ENCODE measurements at regions not wholly inside any gene's neighbourhood (a gene's known extent, or its start where the extent isn't known, plus 50 kb on each side); places are given as distances from the start of the nearest gene placed in this dataset.

- no peaks in the 10 kb centered on the region for H3K36me3 ChIP-seq (ENCODE audit: control insufficient read depth, insufficient read depth, low read length)
- no peak overlapping the region for H3K27ac ChIP-seq (ENCODE audit: low read depth, low read length)
- H3K4me3 ChIP-seq (ENCODE audit: low read length), result no peak overlapping the region
- H3K27me3 ChIP-seq (ENCODE audit: control insufficient read depth, insufficient read depth, low read length), result no peaks in the 10 kb centered on the region
- no peak overlapping the region for H3K9ac ChIP-seq (ENCODE audit: low read length)
- no peaks in the 10 kb centered on the region for H3K4me1 ChIP-seq (ENCODE audit: control insufficient read depth, insufficient read depth, low read length)
These were observed 596.1 kb downstream of the ELAVL2 start for GRCh38 chr9:23229890-23230317.

- H3K4me3 ChIP-seq (ENCODE audit: low read length), result no peak overlapping the region
- H3K9ac ChIP-seq (ENCODE audit: low read length), result no peak overlapping the region
- H3K36me3 ChIP-seq (ENCODE audit: control insufficient read depth, insufficient read depth, low read length), result no peaks in the 10 kb centered on the region
- H3K27ac ChIP-seq (ENCODE audit: low read depth, low read length), result no peak overlapping the region
- no peaks in the 10 kb centered on the region for H3K27me3 ChIP-seq (ENCODE audit: control insufficient read depth, insufficient read depth, low read length)
- H3K4me1 ChIP-seq (ENCODE audit: control insufficient read depth, insufficient read depth, low read length), result no peaks in the 10 kb centered on the region
These were observed 593.2 kb downstream of the ELAVL2 start for GRCh38 chr9:23232831-23233230.

GRCh38 chr9:23243523-23243922, 582.5 kb downstream of the ELAVL2 start:
- Histone ChIP-seq H3K27ac (ENCODE audit: low read depth, low read length) (no peak overlapping the region), H3K4me1 (ENCODE audit: control insufficient read depth, insufficient read depth, low read length) (no peaks in the 10 kb centered on the region), H3K36me3 (ENCODE audit: control insufficient read depth, insufficient read depth, low read length) (no peaks in the 10 kb centered on the region), H3K9ac (ENCODE audit: low read length) (no peak overlapping the region), H3K4me3 (ENCODE audit: low read length) (no peak overlapping the region), H3K27me3 (ENCODE audit: control insufficient read depth, insufficient read depth, low read length) (no peaks in the 10 kb centered on the region)

- Histone ChIP-seq H3K27me3 (ENCODE audit: control insufficient read depth, insufficient read depth, low read length) (no peaks in the 10 kb centered on the region), H3K4me3 (ENCODE audit: low read length) (no peak overlapping the region), H3K36me3 (ENCODE audit: control insufficient read depth, insufficient read depth, low read length) (no peaks in the 10 kb centered on the region), H3K9ac (ENCODE audit: low read length) (no peak overlapping the region), H3K4me1 (ENCODE audit: control insufficient read depth, insufficient read depth, low read length) (no peaks in the 10 kb centered on the region), H3K27ac (ENCODE audit: low read depth, low read length) (no peak overlapping the region)
These were observed 581.0 kb downstream of the ELAVL2 start for GRCh38 chr9:23245067-23245466.

DNA sequence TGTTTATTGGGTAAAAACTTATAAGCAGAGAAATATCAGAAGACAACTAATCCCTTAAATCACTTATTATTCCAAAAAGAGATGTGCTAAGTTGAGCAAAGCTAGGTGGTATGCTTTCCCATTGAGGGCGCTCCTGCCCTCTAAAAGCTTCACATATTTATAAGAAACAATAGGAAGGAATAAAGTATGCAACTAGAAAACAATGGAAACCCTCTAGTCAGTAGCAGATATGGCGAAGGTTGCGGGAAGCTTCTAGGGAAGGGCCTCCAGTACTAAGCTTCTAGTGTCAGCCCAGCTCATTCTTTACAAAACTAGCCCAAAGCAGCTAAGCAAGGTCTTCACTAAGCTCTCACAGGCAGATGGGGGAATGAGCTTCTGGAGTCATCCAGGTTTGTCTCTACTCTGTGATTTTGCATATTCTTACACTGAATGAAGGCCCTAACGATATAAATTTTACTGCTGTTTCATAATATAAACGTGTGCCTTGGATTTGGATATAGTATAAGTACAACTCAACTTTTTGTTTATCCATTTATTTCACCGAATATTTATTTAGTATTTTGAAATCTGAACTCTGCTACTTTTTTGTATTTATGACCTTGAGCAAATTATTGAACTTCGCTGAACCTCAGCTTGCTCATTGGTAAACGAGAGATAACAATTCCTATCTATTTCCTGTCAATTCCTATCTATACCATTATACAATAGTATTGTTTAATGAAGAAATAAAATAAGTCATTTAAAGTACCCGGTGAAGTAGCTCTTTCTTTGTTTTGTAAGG, 571.4 kb downstream of the ELAVL2 start:
- Histone ChIP-seq H3K36me3 (ENCODE audit: control insufficient read depth, insufficient read depth, low read length) (no peaks in the 10 kb centered on the region), H3K4me1 (ENCODE audit: control insufficient read depth, insufficient read depth, low read length) (no peaks in the 10 kb centered on the region), H3K9ac (ENCODE audit: low read length) (no peak overlapping the region), H3K27me3 (ENCODE audit: control insufficient read depth, insufficient read depth, low read length) (no peaks in the 10 kb centered on the region), H3K4me3 (ENCODE audit: low read length) (no peak overlapping the region), H3K27ac (ENCODE audit: low read depth, low read length) (no peak overlapping the region)

DNA sequence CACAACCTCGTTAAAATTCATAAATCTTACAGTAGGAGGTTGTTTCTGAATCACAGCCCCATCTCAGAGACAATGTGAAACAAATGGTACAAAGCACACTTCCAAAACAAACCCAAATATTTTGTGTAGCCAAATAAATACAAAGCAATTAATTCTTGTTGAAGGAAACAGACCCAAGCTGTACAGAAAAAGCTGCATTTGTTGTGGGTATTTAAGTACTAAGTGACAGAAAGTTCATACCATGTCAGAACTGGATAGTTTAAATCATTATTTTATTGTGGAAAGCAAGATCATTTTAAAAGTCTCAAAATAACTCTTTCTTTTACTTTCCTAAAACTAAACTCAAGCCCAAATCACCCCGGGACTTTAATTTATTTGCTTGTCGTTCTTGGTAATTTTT, 570.7 kb downstream of the ELAVL2 start:
- Histone ChIP-seq H3K9ac (ENCODE audit: low read length) (no peak overlapping the region), H3K27ac (ENCODE audit: low read depth, low read length) (no peak overlapping the region), H3K4me1 (ENCODE audit: control insufficient read depth, insufficient read depth, low read length) (no peaks in the 10 kb centered on the region), H3K36me3 (ENCODE audit: control insufficient read depth, insufficient read depth, low read length) (no peaks in the 10 kb centered on the region), H3K27me3 (ENCODE audit: control insufficient read depth, insufficient read depth, low read length) (no peaks in the 10 kb centered on the region), H3K4me3 (ENCODE audit: low read length) (no peak overlapping the region)

GRCh38 chr9:23258569-23258968, 567.5 kb downstream of the ELAVL2 start:
- Histone ChIP-seq H3K27ac (ENCODE audit: low read depth, low read length) (no peak overlapping the region), H3K36me3 (ENCODE audit: control insufficient read depth, insufficient read depth, low read length) (no peaks in the 10 kb centered on the region), H3K4me3 (ENCODE audit: low read length) (no peak overlapping the region), H3K27me3 (ENCODE audit: control insufficient read depth, insufficient read depth, low read length) (no peaks in the 10 kb centered on the region), H3K4me1 (ENCODE audit: control insufficient read depth, insufficient read depth, low read length) (no peaks in the 10 kb centered on the region), H3K9ac (ENCODE audit: low read length) (no peak overlapping the region)

- Histone ChIP-seq H3K4me1 (ENCODE audit: control insufficient read depth, insufficient read depth, low read length) (no peaks in the 10 kb centered on the region), H3K9ac (ENCODE audit: low read length) (no peak overlapping the region), H3K4me3 (ENCODE audit: low read length) (no peak overlapping the region), H3K27me3 (ENCODE audit: control insufficient read depth, insufficient read depth, low read length) (no peaks in the 10 kb centered on the region), H3K27ac (ENCODE audit: low read depth, low read length) (no peak overlapping the region), H3K36me3 (ENCODE audit: control insufficient read depth, insufficient read depth, low read length) (no peaks in the 10 kb centered on the region)
These were observed 547.5 kb downstream of the ELAVL2 start for GRCh38 chr9:23278561-23278960.

DNA sequence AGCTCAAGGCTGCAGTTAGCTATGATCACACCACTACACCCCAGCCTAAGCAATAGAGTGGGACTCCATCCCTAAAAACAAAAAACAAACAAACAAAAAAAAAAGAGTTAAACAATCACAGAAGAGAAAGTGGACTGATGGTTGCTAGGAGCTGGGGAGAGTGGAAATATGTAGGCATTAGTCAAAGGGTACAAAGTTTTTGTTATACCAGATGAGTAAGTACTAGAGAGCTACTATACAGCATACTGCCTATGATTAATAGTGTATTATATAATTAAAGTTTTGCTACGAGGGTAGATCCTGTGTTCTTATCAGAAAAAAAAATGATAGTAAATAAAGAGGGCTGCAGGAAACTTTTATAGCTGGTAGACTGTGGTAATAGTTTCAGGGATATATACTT, 538.6 kb downstream of the ELAVL2 start:
- Histone ChIP-seq H3K4me3 (ENCODE audit: low read length) (no peak overlapping the region), H3K27ac (ENCODE audit: low read depth, low read length) (no peak overlapping the region), H3K4me1 (ENCODE audit: control insufficient read depth, insufficient read depth, low read length) (no peaks in the 10 kb centered on the region), H3K36me3 (ENCODE audit: control insufficient read depth, insufficient read depth, low read length) (no peaks in the 10 kb centered on the region), H3K27me3 (ENCODE audit: control insufficient read depth, insufficient read depth, low read length) (no peaks in the 10 kb centered on the region), H3K9ac (ENCODE audit: low read length) (no peak overlapping the region)

DNA sequence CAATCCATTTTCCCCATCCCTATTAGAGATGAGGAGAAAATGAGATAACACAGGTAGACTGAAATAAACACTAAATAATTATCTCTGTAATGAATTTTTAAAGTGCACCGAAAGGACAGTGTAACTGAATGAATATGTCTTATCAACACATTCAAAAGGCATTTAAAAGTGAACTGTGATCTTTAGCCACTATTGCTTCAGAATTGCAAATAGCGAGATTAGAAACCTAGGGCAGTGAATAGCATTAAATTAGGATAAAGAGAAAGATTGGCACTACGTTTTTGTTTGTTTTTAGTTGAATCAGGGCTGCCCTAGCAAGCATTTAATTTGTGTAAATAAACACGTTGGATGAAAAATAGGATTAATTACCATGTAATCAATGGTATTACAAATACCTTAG, 537.5 kb downstream of the ELAVL2 start:
- H3K36me3 ChIP-seq (ENCODE audit: control insufficient read depth, insufficient read depth, low read length), result no peaks in the 10 kb centered on the region
- H3K4me1 ChIP-seq (ENCODE audit: control insufficient read depth, insufficient read depth, low read length), result no peaks in the 10 kb centered on the region
- H3K27ac ChIP-seq (ENCODE audit: low read depth, low read length), result no peak overlapping the region
- H3K27me3 ChIP-seq (ENCODE audit: control insufficient read depth, insufficient read depth, low read length), result no peaks in the 10 kb centered on the region
- H3K4me3 ChIP-seq (ENCODE audit: low read length), result no peak overlapping the region
- H3K9ac ChIP-seq (ENCODE audit: low read length), result no peak overlapping the region

GRCh38 chr9:23290973-23291372, 535.1 kb downstream of the ELAVL2 start:
- no peaks in the 10 kb centered on the region for H3K36me3 ChIP-seq (ENCODE audit: control insufficient read depth, insufficient read depth, low read length)
- H3K4me3 ChIP-seq (ENCODE audit: low read length), result no peak overlapping the region
- no peak overlapping the region for H3K27ac ChIP-seq (ENCODE audit: low read depth, low read length)
- H3K4me1 ChIP-seq (ENCODE audit: control insufficient read depth, insufficient read depth, low read length), result no peaks in the 10 kb centered on the region
- H3K27me3 ChIP-seq (ENCODE audit: control insufficient read depth, insufficient read depth, low read length), result no peaks in the 10 kb centered on the region
- H3K9ac ChIP-seq (ENCODE audit: low read length), result no peak overlapping the region

DNA sequence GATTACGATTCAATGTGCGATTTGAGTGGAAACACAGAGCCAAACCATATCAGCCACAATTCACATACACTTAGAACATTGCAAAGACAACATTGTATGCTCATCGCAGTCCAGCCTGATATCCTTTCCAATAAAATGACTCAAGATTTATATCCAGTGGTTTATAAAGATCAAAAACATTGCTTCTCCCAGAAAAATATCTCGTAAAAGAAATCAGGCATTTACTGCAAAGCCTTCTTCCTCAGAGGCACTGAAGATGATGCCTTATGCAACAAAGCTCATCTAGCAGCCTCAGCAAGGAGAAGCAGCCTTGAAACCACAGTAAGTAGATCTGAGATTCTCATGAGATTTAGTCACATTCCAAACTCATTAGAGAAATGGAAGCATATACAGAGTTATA, 523.8 kb downstream of the ELAVL2 start:
- H3K27me3 ChIP-seq (ENCODE audit: control insufficient read depth, insufficient read depth, low read length), result no peaks in the 10 kb centered on the region
- H3K36me3 ChIP-seq (ENCODE audit: control insufficient read depth, insufficient read depth, low read length), result no peaks in the 10 kb centered on the region
- no peak overlapping the region for H3K9ac ChIP-seq (ENCODE audit: low read length)
- no peak overlapping the region for H3K4me3 ChIP-seq (ENCODE audit: low read length)
- no peak overlapping the region for H3K27ac ChIP-seq (ENCODE audit: low read depth, low read length)
- H3K4me1 ChIP-seq (ENCODE audit: control insufficient read depth, insufficient read depth, low read length), result no peaks in the 10 kb centered on the region

- H3K9ac ChIP-seq (ENCODE audit: low read length), result no peak overlapping the region
- H3K4me1 ChIP-seq (ENCODE audit: control insufficient read depth, insufficient read depth, low read length), result no peaks in the 10 kb centered on the region
- no peaks in the 10 kb centered on the region for H3K36me3 ChIP-seq (ENCODE audit: control insufficient read depth, insufficient read depth, low read length)
- H3K27ac ChIP-seq (ENCODE audit: low read depth, low read length), result no peak overlapping the region
- H3K27me3 ChIP-seq (ENCODE audit: control insufficient read depth, insufficient read depth, low read length), result no peaks in the 10 kb centered on the region
- H3K4me3 ChIP-seq (ENCODE audit: low read length), result no peak overlapping the region
These were observed 519.3 kb downstream of the ELAVL2 start for GRCh38 chr9:23306731-23307130.
